Esophagus mucosa (tissue), 1 donor: ENCODE measurements at regions not wholly inside any gene's neighbourhood (a gene's known extent, or its start where the extent isn't known, plus 50 kb on each side); places are given as distances from the start of the nearest gene placed in this dataset.
"Not testable (repeated sequence)": the region's sequence is repeated elsewhere in the genome, so short reads cannot be mapped to it uniquely, and the experiment has no call there.

Experiments
- ATAC-seq: fragments of 200-7000 bp; cut with Tn5 transposase; one replicate; pipeline ENCODE4 v1.9.1; 2020
- donor health status: DM: yes; HTN: yes; CAD: no.

DNA sequence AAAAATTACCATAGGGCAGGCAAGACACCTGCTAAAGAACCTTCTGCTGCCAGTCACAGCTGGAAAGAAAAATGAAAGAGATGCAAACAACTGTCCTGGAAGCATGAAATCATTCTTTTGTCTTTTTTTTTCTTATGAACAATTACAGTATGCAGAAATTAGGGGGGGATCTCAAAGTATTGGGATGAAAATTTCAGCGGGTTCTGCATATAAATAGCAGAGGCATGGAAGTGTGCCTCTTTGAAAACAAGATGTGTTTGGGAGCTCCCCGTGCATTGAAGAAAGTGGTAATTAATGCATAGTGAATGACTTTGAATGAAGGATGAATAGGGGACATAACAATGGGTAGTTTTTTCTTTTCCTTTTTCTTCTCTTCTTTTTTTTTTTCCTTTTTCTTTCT, 431.2 kb downstream of the SOX2 start:
- no peak for ATAC-seq

DNA sequence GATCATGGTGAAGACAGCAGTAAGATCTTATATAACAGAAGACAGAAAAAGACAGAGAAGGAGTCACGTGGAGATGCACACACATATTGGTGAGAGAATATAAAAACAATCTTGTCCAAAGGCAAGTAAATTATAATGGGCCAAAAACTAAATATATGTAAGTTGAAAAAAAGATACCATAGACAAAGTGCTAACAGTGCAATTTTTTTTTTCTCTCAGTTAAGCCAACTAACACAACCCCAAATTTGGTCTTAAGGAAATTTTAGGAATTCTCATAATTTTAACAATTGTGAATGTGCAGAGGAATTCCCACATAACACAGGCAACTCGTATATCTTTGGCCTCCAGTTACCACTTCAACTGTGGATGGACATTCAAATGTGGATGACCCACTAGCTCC, 432.2 kb downstream of the SOX2 start:
- ATAC-seq = no peak

DNA sequence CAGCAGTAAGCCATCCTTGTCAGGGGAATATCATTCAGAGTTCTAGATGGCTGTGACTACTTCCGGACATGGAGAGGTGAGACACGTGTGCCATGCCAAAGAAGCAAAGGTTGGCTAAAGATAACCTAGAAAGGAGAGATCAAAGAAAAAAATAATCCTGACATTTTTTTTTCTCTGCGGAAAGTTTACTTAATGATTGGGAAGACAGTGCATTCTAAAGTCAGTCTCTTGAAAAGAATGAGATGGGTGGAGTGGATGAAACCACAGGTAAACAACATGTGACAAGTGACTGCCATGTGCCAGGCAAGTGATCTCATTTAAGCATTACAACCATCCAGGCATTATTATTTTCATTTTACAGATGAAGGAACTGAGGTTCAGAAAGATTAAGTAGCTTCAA, 436.6 kb downstream of the SOX2 start:
- ATAC-seq = peak; percentile 65

DNA sequence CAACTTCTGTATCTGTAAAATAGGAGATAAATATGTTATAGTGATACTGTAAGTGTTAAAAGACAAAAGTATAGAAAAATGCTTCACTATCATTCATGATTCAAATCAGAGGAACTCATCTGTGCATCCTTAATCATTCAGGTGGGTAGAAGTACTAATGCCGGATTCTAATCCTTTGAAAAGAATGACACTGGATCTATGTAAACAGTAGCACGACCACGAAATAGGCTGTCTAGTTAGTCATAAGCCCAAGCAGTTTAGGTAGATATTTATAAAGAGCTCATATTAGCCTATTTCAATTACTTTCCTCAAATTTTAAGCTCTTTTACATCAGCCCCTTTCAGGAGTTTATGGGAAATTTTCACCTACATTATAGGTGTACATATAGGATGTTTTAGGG, 437.9 kb downstream of the SOX2 start:
- ATAC-seq = no peak

DNA sequence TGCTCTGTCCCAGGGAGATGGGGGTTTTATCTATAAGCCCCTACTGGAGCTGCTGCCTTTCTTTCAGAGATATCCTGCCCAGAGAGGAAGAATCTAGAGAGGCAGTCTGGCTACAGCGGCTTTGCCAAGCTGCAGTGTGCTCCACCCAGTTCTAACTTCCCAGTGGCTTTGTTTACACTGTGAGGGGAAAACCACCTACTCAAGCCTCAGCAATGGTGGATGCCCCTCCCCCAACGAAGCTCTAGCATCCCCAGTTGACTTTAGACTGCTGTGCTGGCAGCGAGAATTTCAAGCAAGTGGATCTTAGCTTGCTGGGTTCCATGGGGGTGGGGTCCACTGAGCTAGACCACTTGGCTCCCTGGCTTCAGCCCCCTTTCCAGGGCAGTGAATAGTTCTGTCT, 444.6 kb downstream of the SOX2 start:
- ATAC-seq = not testable (repeated sequence)

DNA sequence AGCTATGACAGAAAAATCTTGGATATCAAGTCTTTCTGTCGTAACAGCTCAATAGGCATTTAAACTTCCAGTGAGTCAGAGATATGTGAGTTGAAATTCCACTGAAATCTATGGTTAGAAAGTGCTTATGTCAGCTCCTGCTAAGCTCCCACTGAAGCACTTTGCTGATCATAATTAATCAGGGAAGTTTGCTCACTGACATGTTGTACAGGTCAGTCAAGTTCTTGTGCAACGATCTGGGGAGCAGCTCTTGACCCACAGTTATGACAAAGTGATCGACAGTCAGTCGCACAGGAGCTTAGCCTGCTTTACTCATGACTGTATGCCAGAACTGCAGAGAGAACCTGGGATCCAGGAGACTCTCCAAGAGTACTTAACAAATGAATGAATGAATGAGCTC, 453.5 kb downstream of the SOX2 start:
- peak; percentile 99 for ATAC-seq

DNA sequence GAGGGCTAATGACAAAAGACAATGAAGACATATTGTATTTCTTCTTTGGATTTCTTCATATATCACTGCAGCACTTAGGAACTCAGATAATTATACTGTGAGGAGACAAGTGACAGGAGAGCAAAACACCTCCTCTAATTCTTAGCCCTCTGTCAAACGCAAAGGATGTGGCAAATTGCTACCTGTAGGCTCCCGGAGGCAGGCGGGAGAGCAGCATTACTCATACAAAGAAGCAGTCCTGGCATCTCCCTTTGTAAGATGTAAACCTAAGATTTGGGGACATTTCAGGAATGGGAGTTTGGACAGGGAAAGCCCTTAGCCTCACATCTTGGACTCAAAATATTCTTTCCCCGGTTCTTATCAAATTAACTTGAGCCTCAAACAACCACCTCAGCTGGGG, 460.8 kb downstream of the SOX2 start:
- no peak for ATAC-seq

DNA sequence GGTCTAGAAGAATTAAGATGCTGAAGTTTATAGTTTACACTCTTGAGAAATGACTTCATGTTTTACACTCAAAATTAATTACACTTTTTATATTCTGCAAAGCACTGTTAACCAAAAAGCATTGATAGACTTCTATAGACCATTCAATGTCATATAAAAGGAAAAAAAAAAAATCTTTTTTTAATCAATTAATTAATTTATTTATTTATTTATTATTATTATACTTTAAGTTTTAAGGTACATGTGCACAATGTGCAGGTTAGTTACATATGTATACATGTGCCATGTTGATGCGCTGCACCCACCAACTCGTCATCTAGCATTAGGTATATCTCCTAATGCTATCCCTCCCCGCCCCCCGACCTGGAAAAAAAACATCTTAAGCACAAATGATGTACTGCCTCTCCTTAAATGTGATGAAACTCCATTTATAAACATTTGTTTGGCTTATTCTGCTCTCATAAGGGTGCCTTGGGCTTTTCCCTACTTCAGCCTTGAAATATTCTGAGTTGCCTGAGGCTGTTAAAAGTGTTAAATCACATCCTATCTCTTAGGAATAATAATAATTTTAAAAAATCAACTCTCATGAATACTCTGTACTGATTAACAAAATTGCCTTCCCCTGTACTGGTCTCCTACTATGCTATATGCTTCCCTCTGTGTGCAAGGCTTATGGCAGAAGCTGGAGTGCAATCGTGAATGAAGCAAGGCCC, 466.9 kb downstream of the SOX2 start:
- ATAC-seq = no peak

DNA sequence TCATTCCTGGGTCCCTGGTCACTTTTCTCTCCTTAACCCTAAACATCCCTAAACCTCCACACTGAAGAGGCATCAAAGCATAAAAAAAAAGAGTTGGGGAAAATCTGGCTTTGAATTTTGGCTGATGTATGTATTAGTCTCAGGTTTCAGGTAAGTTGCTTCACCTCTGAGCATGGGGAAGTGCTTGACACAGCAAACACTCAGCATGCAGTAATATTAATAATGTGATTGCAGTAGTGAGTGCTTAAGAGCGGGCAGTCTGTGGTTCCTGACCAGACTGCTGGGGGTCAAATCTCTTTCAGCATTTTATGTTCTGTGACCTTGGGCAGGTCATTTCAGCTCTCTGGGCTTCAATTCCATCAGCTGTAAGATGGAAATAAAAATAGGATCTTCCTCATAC, 467.9 kb downstream of the SOX2 start:
- ATAC-seq = no peak

DNA sequence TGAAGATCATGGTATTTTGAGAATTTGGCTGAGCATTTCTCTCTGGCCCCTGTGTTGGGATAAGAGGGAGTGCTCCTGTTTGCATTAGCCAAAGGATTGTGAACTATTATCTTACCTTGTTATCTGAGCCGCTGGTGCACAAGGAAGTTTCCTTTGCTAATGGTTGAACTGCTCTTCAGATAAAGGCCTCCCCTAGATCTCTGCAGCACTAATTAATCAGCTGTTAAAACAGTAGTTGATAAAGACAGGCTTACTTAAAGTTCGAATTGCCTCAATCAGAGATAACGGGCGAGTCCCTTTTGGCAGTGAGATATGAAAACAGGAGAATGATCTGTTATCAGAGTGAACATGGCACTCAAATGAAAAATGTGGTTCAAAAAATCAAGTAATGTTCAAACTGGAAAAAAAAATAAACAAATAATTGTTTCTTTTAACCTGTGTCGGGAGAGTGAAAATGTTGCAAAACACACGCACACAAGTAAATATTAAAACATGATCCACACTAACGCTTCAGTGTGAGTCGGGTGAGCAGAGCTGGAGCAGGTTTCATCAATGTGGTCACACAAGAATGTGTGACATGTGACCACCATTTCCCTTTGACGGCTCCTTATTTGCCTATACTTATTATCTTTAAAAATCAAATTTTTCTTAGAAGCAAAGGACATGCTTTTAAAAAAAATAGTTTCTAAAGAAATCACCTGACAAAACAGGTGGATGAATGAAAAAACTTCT, 469.1 kb downstream of the SOX2 start:
- ATAC-seq = no peak

DNA sequence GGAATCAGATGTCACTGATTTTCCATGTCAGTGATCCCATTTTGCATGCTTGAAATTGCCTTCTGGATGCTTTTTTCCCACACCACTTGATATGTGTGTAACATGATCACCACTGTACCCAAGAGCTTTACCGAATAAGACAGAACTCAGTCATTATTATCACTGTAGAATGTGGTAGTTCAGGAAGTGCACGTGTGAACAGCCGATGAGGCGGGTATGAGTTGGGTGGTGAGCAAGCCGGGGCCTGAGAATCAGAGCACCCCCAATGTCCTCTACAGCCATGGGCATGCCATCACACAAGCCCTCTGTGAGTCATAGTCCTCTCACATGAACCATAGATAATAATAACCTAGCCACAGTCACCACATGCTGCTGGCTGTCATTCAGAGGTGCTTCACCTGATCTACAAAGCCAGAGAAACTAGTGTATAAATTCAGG, 470.8 kb downstream of the SOX2 start:
- ATAC-seq = peak; percentile 99

DNA sequence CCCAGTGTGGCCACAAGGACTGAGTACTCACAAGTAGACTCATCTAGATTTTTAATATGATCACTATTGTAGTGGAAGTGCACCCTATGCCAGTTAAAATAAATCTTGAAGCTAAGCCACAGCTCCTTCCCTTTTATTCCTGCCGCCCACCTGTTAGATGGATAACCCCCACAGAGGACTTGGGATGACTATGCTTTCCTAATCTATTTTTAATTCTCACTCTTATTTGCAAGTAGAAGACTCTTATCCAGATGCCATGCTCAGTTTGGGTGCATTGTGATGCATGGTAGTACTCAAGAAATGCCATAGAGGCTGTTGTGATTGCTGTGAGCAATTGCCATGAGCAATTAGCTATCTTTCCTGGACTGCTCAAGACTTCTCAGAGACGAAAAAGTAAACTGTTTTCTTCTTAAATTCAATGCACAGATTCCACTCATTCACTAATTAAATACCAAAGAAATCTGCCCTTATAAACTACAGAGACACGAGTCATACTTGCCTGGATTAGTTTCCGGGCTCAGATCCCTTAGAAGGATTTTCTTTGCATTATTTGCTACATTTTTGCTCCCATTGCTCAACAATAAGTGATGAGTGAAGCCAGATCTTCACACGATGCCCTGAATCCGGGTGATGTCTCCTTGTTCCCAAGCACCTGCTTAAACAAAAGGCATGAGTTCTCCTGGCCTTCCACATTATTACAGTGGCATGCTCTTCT, 472.1 kb downstream of the SOX2 start:
- ATAC-seq = peak; percentile 33

DNA sequence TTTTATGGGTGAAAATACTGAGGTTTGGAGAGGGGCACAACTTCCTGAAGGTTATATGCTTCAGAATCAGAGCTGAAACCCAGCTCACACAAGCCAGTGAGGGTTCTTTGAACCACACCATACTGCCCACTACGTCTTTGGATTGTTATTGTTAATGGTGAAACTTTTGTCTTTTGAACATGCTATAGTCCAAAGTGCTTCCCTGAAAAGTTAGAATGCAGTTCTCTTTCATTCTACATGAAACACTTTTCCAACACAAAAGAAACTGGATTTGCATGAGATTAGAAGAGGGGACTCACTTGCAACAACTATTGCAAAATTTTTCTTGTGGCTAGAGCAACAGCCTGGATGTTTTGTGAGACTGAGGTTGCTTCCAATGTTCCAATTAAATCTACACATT, 473.6 kb downstream of the SOX2 start:
- ATAC-seq = no peak

DNA sequence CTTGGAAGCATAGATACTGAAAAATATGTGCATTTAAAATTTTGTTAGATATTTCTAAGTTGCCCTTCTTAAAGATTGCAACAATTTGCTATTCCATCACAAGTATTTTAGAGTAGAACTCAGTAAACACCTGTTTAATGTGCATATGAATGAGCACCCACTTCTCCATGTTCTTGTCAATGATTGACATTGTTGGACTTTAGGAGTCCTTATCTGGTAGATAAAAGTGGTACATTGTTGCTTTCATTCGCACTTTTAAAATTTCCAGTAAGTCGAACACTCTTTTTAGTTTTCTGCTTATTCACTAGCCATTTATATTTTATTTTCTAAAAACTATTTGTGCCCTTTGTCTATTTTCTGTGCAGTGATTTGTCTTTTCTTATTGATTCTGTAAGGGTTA, 478.3 kb downstream of the SOX2 start:
- no peak for ATAC-seq

DNA sequence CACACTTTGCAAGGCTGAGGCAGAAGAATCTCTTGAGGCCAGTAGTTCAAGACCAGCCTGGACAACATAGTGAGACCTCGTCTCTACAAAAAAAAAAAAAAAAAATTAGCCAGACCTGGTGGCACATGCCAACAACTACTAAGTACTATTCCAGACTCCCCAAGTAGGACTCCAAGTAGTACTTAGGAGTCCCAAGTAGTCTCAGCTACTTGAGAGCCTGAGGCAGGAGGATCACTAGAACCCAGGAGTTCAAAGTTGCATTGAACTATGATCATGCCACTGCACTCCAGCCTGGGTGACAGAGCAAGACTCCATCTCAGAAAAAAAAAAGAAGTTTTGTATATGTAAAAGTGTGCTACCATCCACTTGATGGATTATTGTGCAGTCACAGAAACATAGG, 486.6 kb downstream of the SOX2 start:
- ATAC-seq = no peak

DNA sequence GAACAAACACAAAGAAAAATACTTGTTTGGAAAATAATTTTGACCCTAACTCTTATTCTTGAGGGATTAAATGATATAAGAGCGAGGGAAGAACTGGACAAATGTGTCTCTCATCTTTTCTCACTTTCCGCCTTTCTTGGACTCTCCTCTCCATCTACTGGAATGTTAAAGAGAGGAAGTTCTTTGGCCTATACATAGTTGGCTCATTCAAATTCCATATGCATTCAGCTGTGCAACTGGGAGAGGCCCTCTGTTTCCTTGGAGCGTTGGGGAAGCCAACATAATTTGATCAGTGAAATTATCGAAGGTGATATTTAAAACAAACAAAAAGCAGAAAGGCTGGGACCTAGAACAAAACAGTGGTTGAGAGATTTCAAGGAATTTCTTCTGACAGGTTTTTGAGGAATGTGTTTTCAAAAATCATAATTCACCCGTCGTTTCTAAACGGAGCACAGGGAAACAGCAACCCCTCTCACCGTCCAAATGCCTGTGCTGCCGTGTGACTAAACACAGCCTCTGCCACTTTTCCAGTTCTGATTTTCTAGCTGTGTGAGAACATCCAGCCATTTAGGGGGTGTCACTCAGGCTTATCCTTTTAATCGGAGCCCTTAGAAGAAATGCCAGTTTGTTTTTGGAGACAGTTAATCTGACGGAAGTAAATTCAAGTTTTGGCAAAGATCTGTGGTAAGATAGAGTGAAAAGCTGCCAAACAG, 489.9 kb downstream of the SOX2 start:
- ATAC-seq = peak; percentile 59

DNA sequence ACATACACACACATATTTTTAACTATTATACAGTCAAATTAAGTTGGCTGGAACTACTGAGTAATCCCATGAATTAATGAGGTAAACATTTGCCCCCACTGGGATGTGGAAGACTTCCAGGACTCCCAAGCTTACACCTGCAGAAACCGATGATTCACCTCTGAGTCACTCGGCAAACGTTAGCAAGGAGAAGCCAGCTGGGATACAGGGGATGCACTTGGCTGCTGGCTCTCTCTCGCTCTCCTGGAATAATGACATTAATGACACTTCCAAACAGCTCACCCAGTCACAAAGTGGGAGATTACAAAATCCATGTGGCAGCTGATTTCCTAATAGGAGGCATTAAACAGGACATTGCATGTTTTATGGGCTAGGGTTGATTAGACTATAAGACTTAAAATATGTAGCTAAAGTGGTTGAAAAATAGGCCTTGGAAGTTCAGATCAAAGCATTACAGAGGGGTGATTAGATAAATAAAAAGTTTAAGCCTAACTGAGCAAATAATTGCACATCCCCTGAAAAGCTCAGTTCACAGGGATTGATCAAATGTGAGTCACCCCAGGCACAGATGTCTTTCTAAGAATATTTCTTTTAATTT, 500.9 kb downstream of the SOX2 start:
- peak; percentile 91 for ATAC-seq

DNA sequence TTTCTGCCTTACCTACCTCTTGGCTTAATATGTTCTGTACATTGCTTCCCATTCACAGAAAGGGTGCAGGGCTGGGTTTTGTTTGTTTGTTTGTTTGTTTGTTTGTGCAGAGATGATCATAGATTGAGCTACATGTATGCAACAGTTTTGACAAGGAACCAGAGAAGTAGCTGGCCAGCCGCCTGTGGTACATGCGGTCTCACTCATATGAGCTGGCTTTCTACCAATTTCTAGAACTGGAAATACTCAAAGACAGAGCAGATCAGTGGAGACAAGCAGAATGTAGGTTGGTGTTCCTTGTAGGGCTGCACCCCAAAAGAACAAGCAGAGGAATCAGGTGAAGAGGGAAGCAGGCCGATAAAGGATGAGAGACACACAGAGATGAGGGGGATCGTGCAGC, 502.7 kb downstream of the SOX2 start:
- ATAC-seq = no peak

DNA sequence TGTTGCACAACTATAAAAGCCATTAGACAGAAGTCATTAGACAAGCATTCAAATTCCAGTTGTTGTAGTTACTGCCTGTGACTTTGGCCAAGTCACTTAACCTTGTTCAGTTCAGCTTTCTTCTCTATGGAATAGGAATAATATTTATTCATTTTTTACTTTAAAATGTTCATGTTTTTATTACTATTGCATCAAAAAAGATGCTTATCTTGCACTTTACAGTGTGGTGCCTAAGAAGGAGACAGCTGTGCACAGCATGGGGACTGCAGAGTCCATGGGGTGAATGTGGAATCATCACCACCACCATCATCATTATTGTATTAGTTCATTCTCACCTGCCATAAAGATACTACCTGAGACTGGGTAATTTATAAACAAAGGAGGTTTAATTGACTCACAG, 504.2 kb downstream of the SOX2 start:
- no peak for ATAC-seq

DNA sequence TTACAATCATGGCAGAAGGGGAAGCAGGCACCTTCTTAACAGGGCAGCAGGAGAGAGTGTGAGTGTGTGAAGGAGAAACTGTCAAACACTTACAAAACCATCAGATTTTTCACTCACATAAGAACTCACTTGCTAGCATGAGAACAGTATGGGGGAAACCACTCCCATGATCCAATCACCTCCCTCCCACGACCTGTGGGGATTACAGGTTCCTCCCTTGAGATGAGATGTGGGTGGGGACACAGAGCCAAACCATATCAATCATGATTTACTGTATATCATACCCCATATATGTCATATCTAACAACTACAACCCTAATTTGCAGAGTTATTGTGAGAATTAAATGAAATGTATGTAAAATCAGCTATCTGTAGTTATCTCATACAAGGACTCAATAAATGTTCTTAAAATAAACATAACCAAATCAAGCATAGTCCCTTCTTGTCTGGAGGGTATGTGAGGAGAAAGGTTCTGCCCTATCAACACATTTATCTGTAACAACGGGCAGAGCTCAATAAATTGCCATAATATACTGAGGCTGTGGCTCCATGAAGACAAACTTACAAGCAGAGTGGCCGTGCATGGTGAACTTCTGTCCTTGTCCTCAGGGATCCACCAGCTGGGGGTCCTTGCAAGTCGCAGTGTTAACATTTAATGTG, 504.7 kb downstream of the SOX2 start:
- no peak for ATAC-seq

DNA sequence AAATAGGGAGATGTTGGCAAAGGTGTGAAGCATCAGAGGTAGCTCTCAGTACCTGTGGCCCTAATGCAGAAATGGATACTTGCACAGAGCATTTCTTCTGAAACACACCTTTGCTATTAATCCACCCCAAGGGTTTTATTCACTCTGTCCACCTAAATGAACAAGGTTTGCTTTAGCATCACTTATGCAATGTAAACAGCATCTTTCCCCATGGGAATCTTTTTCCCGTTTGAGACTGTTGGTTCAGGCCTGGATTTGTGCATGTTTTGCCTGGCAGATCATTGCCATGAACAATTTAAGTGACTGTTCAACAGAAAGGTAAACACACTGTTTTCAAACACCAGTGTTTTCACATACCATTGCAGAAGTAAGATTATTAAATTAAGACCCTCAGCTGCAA, 508.3 kb downstream of the SOX2 start:
- no peak for ATAC-seq

DNA sequence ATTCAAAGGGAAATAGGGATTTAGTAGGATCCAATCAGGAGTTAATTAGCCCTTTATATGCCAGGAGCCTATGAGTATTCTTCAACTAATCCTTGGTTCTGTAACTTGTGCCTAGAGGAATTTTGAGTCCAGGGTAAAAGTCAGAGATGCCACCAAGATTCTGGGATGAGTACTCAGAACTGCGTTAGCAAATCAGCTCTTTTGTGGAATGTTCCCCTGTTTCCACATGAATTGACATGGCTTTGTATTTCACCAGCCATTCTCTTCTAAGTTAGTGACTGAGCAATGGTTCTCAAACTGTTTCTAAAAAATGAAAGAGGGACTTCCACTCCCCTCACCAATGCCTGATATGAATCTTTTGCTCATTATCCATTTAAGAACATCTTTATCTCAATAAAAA, 508.7 kb downstream of the SOX2 start:
- no peak for ATAC-seq
